B cell (primary cell): ENCODE measurements at regions not wholly inside any gene's neighbourhood (a gene's known extent, or its start where the extent isn't known, plus 50 kb on each side); places are given as distances from the start of the nearest gene placed in this dataset.

Experiments
- ATAC-seq: fragments of 200-7000 bp; cut with Tn5 transposase; one replicate; pipeline ENCODE4 v1.10.0; 2021; ENCODE audit warnings: low read depth, mild to moderate bottlenecking, moderate number of reproducible peaks, moderate library complexity
- CTCF ChIA-PET: fragments of 350-600 bp; sonication (Branson Sonifier 250); formaldehyde crosslinking; loops from one replicate; lab custom pipeline; 2021; ENCODE audit warnings: antibody characterized with exemption, inconsistent platforms; lab: Charles Lee
- POLR2A ChIA-PET: fragments of 350-600 bp; sonication (Branson Sonifier 250); formaldehyde crosslinking; loops from one replicate; lab custom pipeline; 2021; ENCODE audit warnings: antibody characterized with exemption; lab: Charles Lee
- DNase-seq: peaks from one replicate; pipeline ENCODE4 v3.0.0; 2013
- H2AFZ ChIP-seq: 2 replicates; pipeline ENCODE4 v1.6.1; 2012; ENCODE audit warnings: mild to moderate bottlenecking, low read depth, low read length; ENCODE audit not compliant: insufficient read depth, poor library complexity, severe bottlenecking
- H3K27ac ChIP-seq, 2 donors: 1 replicate in 1 of 2; 2 replicates in 1 of 2; pipeline ENCODE4 v1.5.1; 2012 to 2013; ENCODE audit warnings: low read length in 2 of 2, mild to moderate bottlenecking in 2 of 2, moderate library complexity in 1 of 2
- H3K27me3 ChIP-seq, 4 experiments: fragments of 200-600 bp in 1 of 4; sonication (generic) in 1 of 4; replicated peaks in 1 of 4; 1 replicate in 2 of 4; 2 replicates in 2 of 4; pipeline versions ENCODE4 v1.6.1 to v1.7.0; 2013 to 2016; ENCODE audit warnings: low read length in 3 of 4, mild to moderate bottlenecking in 2 of 4, mixed read lengths in 1 of 4, moderate library complexity in 1 of 4; ENCODE audit not compliant: insufficient read depth in 4 of 4, control insufficient read depth in 3 of 4; ENCODE audit errors: control extremely low read depth in 1 of 4
- H3K36me3 ChIP-seq, 2 experiments: replicated peaks in 1 of 2; 1 replicate in 1 of 2; 2 replicates in 1 of 2; pipeline versions ENCODE4 v1.6.1 to v1.7.1; 2013; ENCODE audit warnings: low read length in 1 of 2; ENCODE audit not compliant: insufficient read depth in 2 of 2, control insufficient read depth in 1 of 2; ENCODE audit errors: control extremely low read depth in 1 of 2, extremely low read depth in 1 of 2
- H3K4me1 ChIP-seq, 2 donors: fragments of 200-600 bp in 1 of 2; sonication (generic) in 1 of 2; 1 replicate in 1 of 2; 2 replicates in 1 of 2; pipeline versions ENCODE4 v1.5.1 to v1.6.1; 2013 to 2017; ENCODE audit warnings: low read length in 2 of 2; ENCODE audit not compliant: control insufficient read depth in 2 of 2, insufficient read depth in 2 of 2
- H3K4me2 ChIP-seq: replicated peaks from 2 replicates; pipeline ENCODE3; 2012; ENCODE audit warnings: mild to moderate bottlenecking, low read depth, low read length; ENCODE audit not compliant: poor library complexity, severe bottlenecking
- H3K4me3 ChIP-seq, 5 experiments: fragments of 200-600 bp in 1 of 5; sonication (generic) in 1 of 5; 1 replicate in 3 of 5; 2 replicates in 2 of 5; pipeline versions ENCODE4 v1.5.1 to v1.7.0; 2011 to 2016; ENCODE audit warnings: low read length in 4 of 5, mild to moderate bottlenecking in 4 of 5, low read depth in 2 of 5, control low read depth in 1 of 5, moderate library complexity in 1 of 5; ENCODE audit not compliant: insufficient read depth in 1 of 5; ENCODE audit errors: control extremely low read depth in 1 of 5, extremely low read depth in 1 of 5
- H3K79me2 ChIP-seq: fragments of 200-600 bp; sonication (generic); one replicate; pipeline ENCODE4 v1.6.0; 2016; ENCODE audit warnings: low read length; ENCODE audit not compliant: control insufficient read depth, insufficient read depth
- H3K9ac ChIP-seq: fragments of 200-600 bp; sonication (generic); 2 replicates; pipeline ENCODE4 v1.6.1; 2017; ENCODE audit warnings: mild to moderate bottlenecking, low read length, moderate library complexity
- H3K9me3 ChIP-seq, 3 donors: one replicate each; pipeline versions ENCODE4 v1.6.1 to v1.7.1; 2013; ENCODE audit warnings: low read length in 2 of 3; ENCODE audit not compliant: control insufficient read depth in 2 of 3, insufficient read depth in 1 of 3; ENCODE audit errors: control extremely low read depth in 1 of 3
- H4K20me1 ChIP-seq: 2 replicates; pipeline ENCODE4 v1.6.0; 2012; ENCODE audit warnings: mild to moderate bottlenecking, low read length; ENCODE audit not compliant: insufficient read depth, control insufficient read depth, poor library complexity, severe bottlenecking
- H3K27ac Mint-ChIP-seq: one replicate; pipeline ENCODE4 v1.8.0; 2021; ENCODE audit warnings: mixed read lengths
- H3K27me3 Mint-ChIP-seq: one replicate; pipeline ENCODE4 v1.8.0; 2021; ENCODE audit warnings: mixed read lengths
- H3K4me1 Mint-ChIP-seq: one replicate; pipeline ENCODE4 v1.8.0; 2021; ENCODE audit warnings: mixed read lengths
- H3K4me3 Mint-ChIP-seq: one replicate; pipeline ENCODE4 v1.8.0; 2021; ENCODE audit warnings: mixed read lengths
- H3K9me3 Mint-ChIP-seq: one replicate; pipeline ENCODE4 v1.8.0; 2022; ENCODE audit warnings: mixed read lengths; ENCODE audit not compliant: insufficient read depth
- EZH2 ChIP-seq: IDR thresholded peaks from 2 replicates; pipeline ENCODE4 v1.6.1; 2012; ENCODE audit warnings: borderline replicate concordance, low read depth, mild to moderate bottlenecking, moderate library complexity, low read length; ENCODE audit not compliant: insufficient read depth, poor library complexity, severe bottlenecking
- WGBS: methylation state at CpG from one replicate; pipeline ENCODE4 v1.1.5; 2013; ENCODE audit warnings: missing lambda C conversion rate; ENCODE audit not compliant: insufficient coverage; 5-methylcytosine and 5-hydroxymethylcytosine counted together
- intact Hi-C: fragments of 100-400 bp; cut with micrococcal nuclease; formaldehyde crosslinking; loops from one replicate; pipeline ENCODE4 v1.10.0; 2022
- TF ChIP-seq, protein P1 (sequence below): fragments of 200-600 bp; IDR thresholded peaks from one replicate; pipeline ENCODE4 v1.8.0; 2022; ENCODE audit warnings: antibody characterized with exemption, mild to moderate bottlenecking

DNA sequence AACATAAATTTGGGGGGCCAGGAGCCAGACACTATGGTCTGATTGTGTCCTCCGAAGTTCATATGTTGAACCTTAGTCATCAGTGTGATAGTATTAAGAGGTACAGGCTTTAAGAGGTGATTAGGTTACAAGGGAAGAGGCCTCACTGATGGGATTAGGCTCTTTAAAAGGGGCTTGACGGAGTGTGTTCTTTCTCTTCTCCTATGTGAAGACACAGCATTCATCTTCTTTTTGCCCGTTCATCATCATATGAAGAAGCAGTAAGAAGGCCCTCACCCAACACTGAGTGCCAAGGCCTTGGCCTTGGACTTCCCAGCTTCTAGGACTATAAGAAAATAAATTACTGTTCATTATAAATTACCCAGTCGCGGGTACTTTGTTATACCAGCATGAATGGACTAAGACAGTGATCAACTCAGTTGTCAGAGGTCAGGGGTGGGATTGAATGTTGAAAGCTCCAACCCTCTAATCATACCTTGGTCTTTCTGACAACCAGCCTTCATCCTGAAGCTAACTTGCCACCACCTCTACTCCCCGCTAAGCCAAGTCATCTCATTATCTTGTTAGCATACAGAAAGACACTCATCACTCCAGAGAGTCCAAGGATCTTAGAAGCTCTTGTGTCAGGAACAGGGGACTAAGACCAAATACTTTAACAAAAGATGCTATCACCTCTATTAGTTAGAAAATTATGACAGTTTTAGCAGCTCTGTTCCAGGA is 543.4 kb upstream of the DIPK2B start:
- peaks cover 9% of the 10 kb centered on the region for H3K4me1 Mint-ChIP-seq
- no peaks in the 10 kb centered on the region for H3K27me3 Mint-ChIP-seq
- Histone ChIP-seq H4K20me1 (no peaks in the 10 kb centered on the region), H3K4me2 (no peak overlapping the region), H3K4me3 (no peak overlapping the region), H3K4me1 (no peaks in the 10 kb centered on the region), H3K9me3 (no peaks in the 10 kb centered on the region), H3K79me2 (peaks cover under 1% of the 10 kb centered on the region), H3K27ac (no peak overlapping the region), H3K27me3 (no peaks in the 10 kb centered on the region), H2AFZ (no peak overlapping the region), H3K9ac (no peak overlapping the region), H3K36me3 (peaks cover 1 to 16% of the 10 kb centered on the region in 2 experiments)
- no peak overlapping the region for H3K27ac Mint-ChIP-seq
- no CpG with 5 or more reads among the region's 6 CpGs for WGBS
- ATAC-seq (no peak), DNase-seq (no peak)
- intact Hi-C loops, result no loop called here
- H3K9me3 Mint-ChIP-seq, result no peaks in the 10 kb centered on the region
- H3K4me3 Mint-ChIP-seq, result no peak overlapping the region
- no peak for TF ChIP-seq EZH2
- TF ChIP-seq, protein P1, sequence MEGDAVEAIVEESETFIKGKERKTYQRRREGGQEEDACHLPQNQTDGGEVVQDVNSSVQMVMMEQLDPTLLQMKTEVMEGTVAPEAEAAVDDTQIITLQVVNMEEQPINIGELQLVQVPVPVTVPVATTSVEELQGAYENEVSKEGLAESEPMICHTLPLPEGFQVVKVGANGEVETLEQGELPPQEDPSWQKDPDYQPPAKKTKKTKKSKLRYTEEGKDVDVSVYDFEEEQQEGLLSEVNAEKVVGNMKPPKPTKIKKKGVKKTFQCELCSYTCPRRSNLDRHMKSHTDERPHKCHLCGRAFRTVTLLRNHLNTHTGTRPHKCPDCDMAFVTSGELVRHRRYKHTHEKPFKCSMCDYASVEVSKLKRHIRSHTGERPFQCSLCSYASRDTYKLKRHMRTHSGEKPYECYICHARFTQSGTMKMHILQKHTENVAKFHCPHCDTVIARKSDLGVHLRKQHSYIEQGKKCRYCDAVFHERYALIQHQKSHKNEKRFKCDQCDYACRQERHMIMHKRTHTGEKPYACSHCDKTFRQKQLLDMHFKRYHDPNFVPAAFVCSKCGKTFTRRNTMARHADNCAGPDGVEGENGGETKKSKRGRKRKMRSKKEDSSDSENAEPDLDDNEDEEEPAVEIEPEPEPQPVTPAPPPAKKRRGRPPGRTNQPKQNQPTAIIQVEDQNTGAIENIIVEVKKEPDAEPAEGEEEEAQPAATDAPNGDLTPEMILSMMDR, result no peak
- ChIA-PET CTCF (no interaction called here), POLR2A (no interaction called here)

DNA sequence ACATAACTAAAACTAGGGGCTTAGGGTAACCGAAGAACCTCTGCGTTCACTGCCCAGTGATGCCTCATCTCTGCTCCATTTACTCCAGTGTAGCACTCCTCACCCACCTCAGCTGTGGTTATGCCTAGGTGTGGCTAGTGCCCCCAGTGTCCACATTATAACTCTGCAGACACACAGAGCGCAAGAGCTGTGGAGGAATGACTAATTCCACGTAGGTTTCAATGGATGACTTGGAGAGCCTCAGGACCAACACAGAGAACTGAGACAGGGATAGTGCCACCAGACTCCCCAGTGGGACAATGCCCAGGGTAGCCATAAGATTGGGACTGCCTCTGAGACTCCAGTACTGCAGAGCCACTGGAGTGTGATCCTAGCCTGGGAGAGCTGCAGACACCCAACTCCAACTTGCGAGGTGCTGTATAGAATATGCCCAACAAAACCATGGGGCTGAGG is 542.4 kb upstream of the DIPK2B start:
- Histone ChIP-seq H3K4me3 (no peak overlapping the region), H3K9ac (no peak overlapping the region), H2AFZ (no peak overlapping the region), H3K27ac (no peak overlapping the region), H3K9me3 (no peaks in the 10 kb centered on the region), H3K36me3 (peaks cover 1 to 16% of the 10 kb centered on the region in 2 experiments), H3K27me3 (no peaks in the 10 kb centered on the region), H3K4me1 (no peaks in the 10 kb centered on the region), H3K79me2 (no peaks in the 10 kb centered on the region), H4K20me1 (no peaks in the 10 kb centered on the region), H3K4me2 (no peak overlapping the region)
- H3K9me3 Mint-ChIP-seq, result no peaks in the 10 kb centered on the region
- no peak overlapping the region for H3K27ac Mint-ChIP-seq
- POLR2A ChIA-PET, result no interaction called here
- no peak overlapping the region for H3K4me3 Mint-ChIP-seq
- WGBS, result 100% methylated on average over 2 of the region's 5 CpGs
- no peaks in the 10 kb centered on the region for H3K27me3 Mint-ChIP-seq
- CTCF ChIA-PET, result no interaction called here
- DNase-seq (no peak), ATAC-seq (no peak)
- H3K4me1 Mint-ChIP-seq, result peaks cover 5% of the 10 kb centered on the region
- intact Hi-C loops, result no loop called here
- TF ChIP-seq, protein P1, result no peak
- TF ChIP-seq EZH2, result no peak
